Mesothelial cell of epicardium (in vitro differentiated cells): ENCODE measurements at regions not wholly inside any gene's neighbourhood (a gene's known extent, or its start where the extent isn't known, plus 50 kb on each side); places are given as distances from the start of the nearest gene placed in this dataset.
"Not testable (repeated sequence)": the region's sequence is repeated elsewhere in the genome, so short reads cannot be mapped to it uniquely, and the experiment has no call there.

Experiments
- DNase-seq, 2 experiments: peaks; one replicate each; pipeline ENCODE4 v3.0.0; 2021; ENCODE audit warnings: low spot score in 2 of 2; ENCODE audit not compliant: unreplicated experiment in 2 of 2
- H3K27ac Mint-ChIP-seq: 2 replicates; pipeline ENCODE4 v1.8.0; 2021; ENCODE audit warnings: mixed read lengths
- H3K27me3 Mint-ChIP-seq: 2 replicates; pipeline ENCODE4 v1.8.0; 2021; ENCODE audit warnings: low read depth, mixed read lengths
- H3K36me3 Mint-ChIP-seq: 2 replicates; pipeline ENCODE4 v1.8.0; 2021; ENCODE audit warnings: mixed read lengths
- H3K4me1 Mint-ChIP-seq: 2 replicates; pipeline ENCODE4 v1.8.0; 2021; ENCODE audit warnings: mixed read lengths
- H3K4me3 Mint-ChIP-seq: 2 replicates; pipeline ENCODE4 v1.8.0; 2021; ENCODE audit warnings: mild to moderate bottlenecking, moderate library complexity, mixed read lengths
- H3K9me3 Mint-ChIP-seq: 2 replicates; pipeline ENCODE4 v1.8.0; 2021; ENCODE audit warnings: mixed read lengths
- TF ChIP-seq, protein P1 (sequence below): fragments of 200-600 bp; sonication (generic); IDR thresholded peaks from one replicate; pipeline ENCODE4 v1.5.0; 2021; ENCODE audit warnings: antibody characterized with exemption; ENCODE audit not compliant: unreplicated experiment

- H3K9me3 Mint-ChIP-seq: peaks cover 9% of the 10 kb centered on the region
These were observed 1051.9 kb upstream of the FLRT2 start for GRCh38 chr14:84477996-84478395.

DNA sequence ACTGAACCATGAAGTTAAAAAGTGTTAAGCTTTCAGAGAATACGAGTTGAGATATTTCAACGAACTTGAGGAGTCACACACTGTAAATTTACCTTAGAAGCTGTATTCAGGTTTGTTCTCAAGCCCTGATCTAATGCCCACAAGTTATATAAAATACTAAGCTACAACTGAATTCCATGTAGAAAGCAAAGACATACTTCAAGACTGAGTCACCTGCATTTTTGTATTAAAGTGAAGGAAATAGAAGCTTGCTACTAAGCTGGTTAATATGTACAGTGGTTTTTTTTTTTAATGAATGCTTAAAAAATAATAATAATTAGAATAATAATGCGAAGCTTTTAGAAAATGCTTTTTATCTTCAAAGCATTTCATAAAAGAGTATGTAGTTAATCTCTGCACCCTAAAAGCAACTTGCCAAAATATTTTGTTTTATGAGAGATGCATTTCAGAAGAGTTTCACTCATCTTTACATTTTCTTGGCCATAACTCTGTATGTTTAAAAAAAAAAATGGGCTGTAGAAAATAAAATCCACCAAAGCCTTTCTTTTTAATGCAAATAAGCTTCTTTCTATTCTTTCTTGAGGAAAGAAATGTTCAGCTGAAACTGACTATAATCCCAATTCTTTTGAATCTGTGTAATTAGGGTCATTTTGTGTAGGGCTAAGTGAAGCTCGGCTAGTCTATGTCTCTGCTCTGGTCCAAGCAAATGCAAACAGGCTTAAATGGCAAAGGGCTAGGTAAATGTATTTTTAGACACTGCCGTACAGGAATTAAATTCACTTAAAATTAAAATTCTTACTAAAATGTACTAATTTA lies 1047.5 kb upstream of the FLRT2 start:
- no peaks in the 10 kb centered on the region for H3K27me3 Mint-ChIP-seq
- H3K9me3 Mint-ChIP-seq: peaks cover 4% of the 10 kb centered on the region
- H3K27ac Mint-ChIP-seq: peak overlapping the region; percentile 66
- peaks cover 45% of the 10 kb centered on the region for H3K4me1 Mint-ChIP-seq
- DNase-seq: no peak
- peak overlapping the region; percentile 13 for H3K4me3 Mint-ChIP-seq
- H3K36me3 Mint-ChIP-seq: no peaks in the 10 kb centered on the region
- TF ChIP-seq, protein P1, sequence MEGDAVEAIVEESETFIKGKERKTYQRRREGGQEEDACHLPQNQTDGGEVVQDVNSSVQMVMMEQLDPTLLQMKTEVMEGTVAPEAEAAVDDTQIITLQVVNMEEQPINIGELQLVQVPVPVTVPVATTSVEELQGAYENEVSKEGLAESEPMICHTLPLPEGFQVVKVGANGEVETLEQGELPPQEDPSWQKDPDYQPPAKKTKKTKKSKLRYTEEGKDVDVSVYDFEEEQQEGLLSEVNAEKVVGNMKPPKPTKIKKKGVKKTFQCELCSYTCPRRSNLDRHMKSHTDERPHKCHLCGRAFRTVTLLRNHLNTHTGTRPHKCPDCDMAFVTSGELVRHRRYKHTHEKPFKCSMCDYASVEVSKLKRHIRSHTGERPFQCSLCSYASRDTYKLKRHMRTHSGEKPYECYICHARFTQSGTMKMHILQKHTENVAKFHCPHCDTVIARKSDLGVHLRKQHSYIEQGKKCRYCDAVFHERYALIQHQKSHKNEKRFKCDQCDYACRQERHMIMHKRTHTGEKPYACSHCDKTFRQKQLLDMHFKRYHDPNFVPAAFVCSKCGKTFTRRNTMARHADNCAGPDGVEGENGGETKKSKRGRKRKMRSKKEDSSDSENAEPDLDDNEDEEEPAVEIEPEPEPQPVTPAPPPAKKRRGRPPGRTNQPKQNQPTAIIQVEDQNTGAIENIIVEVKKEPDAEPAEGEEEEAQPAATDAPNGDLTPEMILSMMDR: no peak

More at GRCh38 chr14:84477996-84478395, 1051.9 kb upstream of the FLRT2 start:
- TF ChIP-seq, protein P1: no peak
- no peaks in the 10 kb centered on the region for H3K36me3 Mint-ChIP-seq
- no peaks in the 10 kb centered on the region for H3K27me3 Mint-ChIP-seq
- H3K27ac Mint-ChIP-seq: no peak overlapping the region
- peaks cover 31% of the 10 kb centered on the region for H3K4me1 Mint-ChIP-seq
- H3K4me3 Mint-ChIP-seq: no peak overlapping the region
- DNase-seq: no peak

DNA sequence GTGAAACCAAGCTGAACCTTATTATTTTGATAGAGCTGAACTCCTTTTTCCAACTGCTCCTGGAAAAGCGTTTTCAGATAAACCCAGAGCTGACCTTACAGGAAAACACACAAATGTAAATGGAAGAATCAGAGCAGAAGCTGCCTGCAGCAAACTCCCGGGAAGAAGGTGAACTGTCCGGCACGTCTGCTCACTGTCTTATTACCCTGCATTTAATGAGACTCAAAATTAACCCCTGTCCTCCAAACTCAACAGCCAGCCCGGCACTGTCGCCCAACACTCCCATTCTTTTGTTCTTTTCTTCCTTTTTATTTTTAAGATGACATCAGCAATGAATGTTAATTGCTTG lies 1046.9 kb upstream of the FLRT2 start:
- H3K9me3 Mint-ChIP-seq: peaks cover 4% of the 10 kb centered on the region
- peaks cover 42% of the 10 kb centered on the region for H3K4me1 Mint-ChIP-seq
- TF ChIP-seq, protein P1: no peak
- H3K4me3 Mint-ChIP-seq: peak overlapping the region; percentile 13
- H3K36me3 Mint-ChIP-seq: no peaks in the 10 kb centered on the region
- peak overlapping the region; percentile 54 for H3K27ac Mint-ChIP-seq
- no peaks in the 10 kb centered on the region for H3K27me3 Mint-ChIP-seq
- no peak for DNase-seq

DNA sequence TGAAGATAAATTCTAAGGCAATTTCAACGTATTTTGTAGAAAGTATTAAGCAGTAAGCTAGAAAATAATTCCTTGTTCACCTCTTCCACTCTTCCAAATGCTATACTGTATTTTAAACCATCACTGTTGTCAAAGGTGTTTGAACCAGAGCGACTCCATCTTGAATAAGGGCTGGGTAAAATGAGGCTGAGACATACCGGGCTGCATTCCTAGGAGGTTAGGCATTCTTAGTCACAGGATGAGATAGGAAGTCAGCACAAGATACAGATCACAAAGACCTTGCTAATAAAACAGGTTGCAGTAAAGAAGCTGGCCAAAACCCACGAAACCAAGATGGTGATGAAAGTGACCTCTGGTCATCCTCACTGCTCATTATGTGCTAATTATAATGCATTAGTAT lies 1045.7 kb upstream of the FLRT2 start:
- H3K9me3 Mint-ChIP-seq, H3K4me3 Mint-ChIP-seq: not testable (repeated sequence)
- H3K4me1 Mint-ChIP-seq: peaks cover 31% of the 10 kb centered on the region

GRCh38 chr14:84485036-84485435 lies 1044.9 kb upstream of the FLRT2 start:
- Mint-ChIP-seq H3K4me3 (no peak overlapping the region), H3K36me3 (no peaks in the 10 kb centered on the region), H3K27me3 (no peaks in the 10 kb centered on the region), H3K4me1 (peaks cover 31% of the 10 kb centered on the region), H3K9me3 (peaks cover under 1% of the 10 kb centered on the region), H3K27ac (no peak overlapping the region)
- no peak for DNase-seq
- TF ChIP-seq, protein P1: no peak

More for the DNA sequence above, 1045.7 kb upstream of the FLRT2 start:
- not testable (repeated sequence) for H3K27me3 Mint-ChIP-seq, H3K27ac Mint-ChIP-seq, DNase-seq, H3K36me3 Mint-ChIP-seq

- TF ChIP-seq, protein P1: no peak
- Mint-ChIP-seq H3K36me3 (no peaks in the 10 kb centered on the region), H3K4me1 (no peaks in the 10 kb centered on the region), H3K9me3 (no peaks in the 10 kb centered on the region), H3K4me3 (no peak overlapping the region), H3K27ac (no peak overlapping the region), H3K27me3 (no peaks in the 10 kb centered on the region)
- no peak for DNase-seq
These were observed 1039.9 kb upstream of the FLRT2 start for GRCh38 chr14:84490081-84490480.
